ENCODE measurements at regions not wholly inside any gene's neighbourhood (a gene's known extent, or its start where the extent isn't known, plus 50 kb on each side); places are given as distances from the start of the nearest gene placed in this dataset.

DNA sequence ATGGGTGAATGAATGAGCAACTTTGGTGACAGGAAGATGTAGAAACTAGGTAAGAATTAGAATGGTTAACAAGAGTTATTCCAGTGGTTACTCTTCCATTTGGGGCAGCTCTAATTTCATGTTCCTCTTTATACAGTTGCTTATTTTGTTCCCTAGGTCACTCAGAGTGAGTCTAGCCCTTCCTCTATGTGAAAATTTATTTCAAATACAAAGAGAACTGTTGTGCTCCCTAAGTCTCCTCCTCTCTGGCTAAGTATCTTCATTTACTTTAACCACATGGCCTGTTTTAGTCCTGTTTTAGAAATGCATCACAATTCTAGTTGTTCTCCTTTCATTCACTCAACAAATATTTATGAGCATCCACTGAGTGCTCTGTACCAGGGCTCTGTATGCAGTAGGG, 51.1 kb upstream of the HIF1A start:
- TF ChIP-seq KDM5A (IDR thresholded peaks at IDR 0.05): no peak
- no peak for TF ChIP-seq NFE2L2 (conservative IDR thresholded peaks at IDR 0.05; ENCODE audit: low read length)
- no peak for TF ChIP-seq CBX8 (IDR thresholded peaks at IDR 0.05)
- no peak for TF ChIP-seq POLR2A (IDR thresholded peaks at IDR 0.05; ENCODE audit: low read length)
- TF ChIP-seq, protein P1, sequence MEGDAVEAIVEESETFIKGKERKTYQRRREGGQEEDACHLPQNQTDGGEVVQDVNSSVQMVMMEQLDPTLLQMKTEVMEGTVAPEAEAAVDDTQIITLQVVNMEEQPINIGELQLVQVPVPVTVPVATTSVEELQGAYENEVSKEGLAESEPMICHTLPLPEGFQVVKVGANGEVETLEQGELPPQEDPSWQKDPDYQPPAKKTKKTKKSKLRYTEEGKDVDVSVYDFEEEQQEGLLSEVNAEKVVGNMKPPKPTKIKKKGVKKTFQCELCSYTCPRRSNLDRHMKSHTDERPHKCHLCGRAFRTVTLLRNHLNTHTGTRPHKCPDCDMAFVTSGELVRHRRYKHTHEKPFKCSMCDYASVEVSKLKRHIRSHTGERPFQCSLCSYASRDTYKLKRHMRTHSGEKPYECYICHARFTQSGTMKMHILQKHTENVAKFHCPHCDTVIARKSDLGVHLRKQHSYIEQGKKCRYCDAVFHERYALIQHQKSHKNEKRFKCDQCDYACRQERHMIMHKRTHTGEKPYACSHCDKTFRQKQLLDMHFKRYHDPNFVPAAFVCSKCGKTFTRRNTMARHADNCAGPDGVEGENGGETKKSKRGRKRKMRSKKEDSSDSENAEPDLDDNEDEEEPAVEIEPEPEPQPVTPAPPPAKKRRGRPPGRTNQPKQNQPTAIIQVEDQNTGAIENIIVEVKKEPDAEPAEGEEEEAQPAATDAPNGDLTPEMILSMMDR (IDR thresholded peaks at IDR 0.05): no peak
- TF ChIP-seq MAZ (IDR thresholded peaks at IDR 0.05; ENCODE audit: borderline replicate concordance, low read depth, low read length): no peak

Data from A549 (cell line).